ENCODE measurements at regions not wholly inside any gene's neighbourhood (a gene's known extent, or its start where the extent isn't known, plus 50 kb on each side); places are given as distances from the start of the nearest gene placed in this dataset.

- CTCF ChIA-PET = no interaction called here
- ATAC-seq (no peak), FAIRE-seq (no peak), DNase-seq (ENCODE audit: low read depth in 1 of 2, low spot score in 1 of 2) (no peak)
- Histone ChIP-seq H3K27ac (no peak overlapping the region), H3K4me2 (no peak overlapping the region), H3K4me3 (no peak overlapping the region), H3K4me1 (no peaks in the 10 kb centered on the region), H3K9me3 (no peaks in the 10 kb centered on the region)
- no peak for TF ChIP-seq KDM5A (IDR thresholded peaks at IDR 0.05)
- no peak for TF ChIP-seq RAD21 (conservative IDR thresholded peaks at IDR 0.05 in 1 of 2, IDR thresholded peaks at IDR 0.05 in 1 of 2)
- no peak for TF ChIP-seq HES2 (IDR thresholded peaks at IDR 0.05)
- no peak for TF ChIP-seq HOXA7 (CRISPR knock-in tag; IDR thresholded peaks at IDR 0.05)
- TF ChIP-seq JUNB (IDR thresholded peaks at IDR 0.05) = no peak
- no peak for TF ChIP-seq NPAS2 (CRISPR knock-in tag; IDR thresholded peaks at IDR 0.05; ENCODE audit: borderline replicate concordance)
- WGBS (ENCODE audit: missing lambda C conversion rate) = 31% methylated on average over 4 of the region's 4 CpGs
- POLR2A ChIA-PET = no interaction called here
These were observed 173.9 kb upstream of the CXCR4 start for GRCh38 chr2:136291871-136292270.

- CTCF ChIA-PET = no interaction called here
- FAIRE-seq = no peak
- no peak overlapping the region for H3K4me3 ChIP-seq
- no peak for DNase-seq (ENCODE audit: low read depth in 1 of 2, low spot score in 1 of 2)
- ATAC-seq = no peak
- H3K4me2 ChIP-seq = no peak overlapping the region
- no peak overlapping the region for H3K27ac ChIP-seq
- no peak for TF ChIP-seq CEBPB (IDR thresholded peaks at IDR 0.05)
- TF ChIP-seq EP300 (IDR thresholded peaks at IDR 0.05) = no peak
- no peak for TF ChIP-seq MAFK (IDR thresholded peaks at IDR 0.05; ENCODE audit: partially characterized antibody)
- TF ChIP-seq HES2 (IDR thresholded peaks at IDR 0.05) = no peak
- no peak for TF ChIP-seq CBX8 (IDR thresholded peaks at IDR 0.05)
- no peak for TF ChIP-seq SREBF2 (IDR thresholded peaks at IDR 0.05)
- no peak for TF ChIP-seq KDM5A (IDR thresholded peaks at IDR 0.05)
- no peak for TF ChIP-seq NPAS2 (CRISPR knock-in tag; IDR thresholded peaks at IDR 0.05; ENCODE audit: borderline replicate concordance)
- no peak for TF ChIP-seq ELK1 (IDR thresholded peaks at IDR 0.05; ENCODE audit: low read depth, low read length)
- no peaks in the 10 kb centered on the region for H3K9me3 ChIP-seq
- H3K4me1 ChIP-seq = no peaks in the 10 kb centered on the region
- POLR2A ChIA-PET = no interaction called here
- WGBS (ENCODE audit: missing lambda C conversion rate) = 50% methylated on average over 1 of the region's 1 CpG
These were observed 172.4 kb upstream of the CXCR4 start for GRCh38 chr2:136290326-136290725.

- no peak for ATAC-seq
- no peak for DNase-seq (ENCODE audit: low read depth in 1 of 2, low spot score in 1 of 2)
- TF ChIP-seq RFX5 (IDR thresholded peaks at IDR 0.05) = no peak
- TF ChIP-seq ZC3H11A (IDR thresholded peaks at IDR 0.05) = no peak
- no peak for TF ChIP-seq HEYL (CRISPR knock-in tag; IDR thresholded peaks at IDR 0.05)
- no peak for TF ChIP-seq NR3C1 (IDR thresholded peaks at IDR 0.05)
- TF ChIP-seq EHMT2 (IDR thresholded peaks at IDR 0.05; ENCODE audit: low read depth) = no peak
- TF ChIP-seq NPAS2 (CRISPR knock-in tag; IDR thresholded peaks at IDR 0.05; ENCODE audit: borderline replicate concordance) = no peak
- no peak for TF ChIP-seq ZSCAN20 (CRISPR knock-in tag; IDR thresholded peaks at IDR 0.05)
- TF ChIP-seq RCOR1 (IDR thresholded peaks at IDR 0.05; ENCODE audit: low read depth, low read length) = no peak
- no peak for TF ChIP-seq KDM5A (IDR thresholded peaks at IDR 0.05)
- 47% methylated on average over 6 of the region's 6 CpGs for WGBS (ENCODE audit: missing lambda C conversion rate)
- POLR2A ChIA-PET = no interaction called here
- Histone ChIP-seq H3K27ac (no peak overlapping the region), H3K4me3 (no peak overlapping the region), H3K9me3 (no peaks in the 10 kb centered on the region), H3K4me2 (no peak overlapping the region), H3K4me1 (no peaks in the 10 kb centered on the region)
- CTCF ChIA-PET = interaction anchor here (0.7 kb wide), 1 partner anchor 9 kb away, joined by 3 read pairs; no protein-coding TSS in a partner anchor
- FAIRE-seq = no peak
These were observed 170.3 kb upstream of the CXCR4 start for GRCh38 chr2:136288249-136288648.

GRCh38 chr2:136286423-136286822, 168.5 kb upstream of the CXCR4 start:
- no peak for TF ChIP-seq HEYL (CRISPR knock-in tag; IDR thresholded peaks at IDR 0.05)
- no peak for TF ChIP-seq MAZ (IDR thresholded peaks at IDR 0.05; ENCODE audit: borderline replicate concordance, low read depth, low read length)
- TF ChIP-seq EP300 (IDR thresholded peaks at IDR 0.05) = no peak
- TF ChIP-seq HMGXB4 (CRISPR knock-in tag; IDR thresholded peaks at IDR 0.05; ENCODE audit: borderline replicate concordance) = no peak
- no peak for TF ChIP-seq ZSCAN20 (CRISPR knock-in tag; IDR thresholded peaks at IDR 0.05)
- no peak for TF ChIP-seq CHD2 (IDR thresholded peaks at IDR 0.05; ENCODE audit: low read length, partially characterized antibody)
- TF ChIP-seq ELK1 (IDR thresholded peaks at IDR 0.05; ENCODE audit: low read depth, low read length) = no peak
- TF ChIP-seq TP53 (CRISPR knock-in tag; IDR thresholded peaks at IDR 0.05) = no peak
- no peak for TF ChIP-seq CBX2 (IDR thresholded peaks at IDR 0.05; ENCODE audit: borderline replicate concordance, low read depth)
- TF ChIP-seq HDAC2 (IDR thresholded peaks at IDR 0.05) = no peak
- no peak for FAIRE-seq

More at GRCh38 chr2:136286423-136286822, 168.5 kb upstream of the CXCR4 start:
- no peaks in the 10 kb centered on the region for H3K9me3 ChIP-seq
- H3K27ac ChIP-seq = no peak overlapping the region
- 28% methylated on average over 3 of the region's 3 CpGs for WGBS (ENCODE audit: missing lambda C conversion rate)
- no peaks in the 10 kb centered on the region for H3K4me1 ChIP-seq
- DNase-seq (ENCODE audit: low read depth in 1 of 2, low spot score in 1 of 2) (no peak), ATAC-seq (no peak)
- CTCF ChIA-PET = interaction anchor here (0.7 kb wide), 1 partner anchor 859 kb away, joined by 3 read pairs; no protein-coding TSS in a partner anchor
- H3K4me3 ChIP-seq = no peak overlapping the region
- POLR2A ChIA-PET = no interaction called here
- H3K4me2 ChIP-seq = no peak overlapping the region

Measured in A549 (cell line).